ENCODE measurements at regions not wholly inside any gene's neighbourhood (a gene's known extent, or its start where the extent isn't known, plus 50 kb on each side); places are given as distances from the start of the nearest gene placed in this dataset.
"Not testable (repeated sequence)": the region's sequence is repeated elsewhere in the genome, so short reads cannot be mapped to it uniquely, and the experiment has no call there.

DNA sequence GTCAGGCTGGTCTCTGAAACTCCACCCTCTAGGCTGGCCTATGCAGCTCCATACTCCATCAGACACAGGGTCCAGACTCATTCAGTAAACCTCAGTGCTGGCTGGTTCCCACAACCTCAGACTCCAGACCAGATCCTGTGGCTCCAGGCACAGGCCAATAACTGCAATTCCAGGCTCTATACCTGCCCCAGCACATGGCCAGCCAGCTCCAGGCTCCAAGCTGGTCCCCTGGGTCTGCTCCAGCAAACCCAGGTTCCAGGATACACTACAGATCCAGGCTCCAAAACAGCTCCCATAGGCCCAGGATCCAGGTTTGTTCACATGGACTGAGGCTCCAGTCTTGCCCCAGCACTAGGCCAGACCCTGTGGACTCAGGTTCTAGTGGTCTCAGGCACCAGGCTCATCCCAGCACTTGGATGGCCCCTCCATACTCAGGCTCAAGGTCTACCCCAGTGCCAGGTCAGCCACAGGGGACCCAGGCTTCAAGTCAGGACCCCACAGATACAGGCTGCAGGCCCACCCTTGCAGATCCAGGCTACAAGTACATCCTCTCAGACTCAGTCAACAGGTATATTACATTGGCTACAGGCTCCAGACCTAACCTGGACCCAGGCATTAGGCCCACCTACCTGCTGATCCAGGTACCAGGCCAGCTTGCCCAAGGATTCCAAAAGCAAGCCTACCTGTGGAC is 117.6 kb upstream of the TMEM170B start:
- no peak for DNase-seq
- TF ChIP-seq, protein P1, sequence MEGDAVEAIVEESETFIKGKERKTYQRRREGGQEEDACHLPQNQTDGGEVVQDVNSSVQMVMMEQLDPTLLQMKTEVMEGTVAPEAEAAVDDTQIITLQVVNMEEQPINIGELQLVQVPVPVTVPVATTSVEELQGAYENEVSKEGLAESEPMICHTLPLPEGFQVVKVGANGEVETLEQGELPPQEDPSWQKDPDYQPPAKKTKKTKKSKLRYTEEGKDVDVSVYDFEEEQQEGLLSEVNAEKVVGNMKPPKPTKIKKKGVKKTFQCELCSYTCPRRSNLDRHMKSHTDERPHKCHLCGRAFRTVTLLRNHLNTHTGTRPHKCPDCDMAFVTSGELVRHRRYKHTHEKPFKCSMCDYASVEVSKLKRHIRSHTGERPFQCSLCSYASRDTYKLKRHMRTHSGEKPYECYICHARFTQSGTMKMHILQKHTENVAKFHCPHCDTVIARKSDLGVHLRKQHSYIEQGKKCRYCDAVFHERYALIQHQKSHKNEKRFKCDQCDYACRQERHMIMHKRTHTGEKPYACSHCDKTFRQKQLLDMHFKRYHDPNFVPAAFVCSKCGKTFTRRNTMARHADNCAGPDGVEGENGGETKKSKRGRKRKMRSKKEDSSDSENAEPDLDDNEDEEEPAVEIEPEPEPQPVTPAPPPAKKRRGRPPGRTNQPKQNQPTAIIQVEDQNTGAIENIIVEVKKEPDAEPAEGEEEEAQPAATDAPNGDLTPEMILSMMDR (IDR thresholded peaks at IDR 0.05): no peak
- Histone ChIP-seq H3K27ac (no peak overlapping the region), H3K27me3 (no peaks in the 10 kb centered on the region), H3K4me1 (no peaks in the 10 kb centered on the region), H3K9me3 (no peaks in the 10 kb centered on the region), H3K4me3 (no peak overlapping the region), H3K36me3 (no peaks in the 10 kb centered on the region)
- ATAC-seq: peak in 1 of 4 donors; percentile 23
- intact Hi-C loops (cut with DNase I): no loop called here

DNA sequence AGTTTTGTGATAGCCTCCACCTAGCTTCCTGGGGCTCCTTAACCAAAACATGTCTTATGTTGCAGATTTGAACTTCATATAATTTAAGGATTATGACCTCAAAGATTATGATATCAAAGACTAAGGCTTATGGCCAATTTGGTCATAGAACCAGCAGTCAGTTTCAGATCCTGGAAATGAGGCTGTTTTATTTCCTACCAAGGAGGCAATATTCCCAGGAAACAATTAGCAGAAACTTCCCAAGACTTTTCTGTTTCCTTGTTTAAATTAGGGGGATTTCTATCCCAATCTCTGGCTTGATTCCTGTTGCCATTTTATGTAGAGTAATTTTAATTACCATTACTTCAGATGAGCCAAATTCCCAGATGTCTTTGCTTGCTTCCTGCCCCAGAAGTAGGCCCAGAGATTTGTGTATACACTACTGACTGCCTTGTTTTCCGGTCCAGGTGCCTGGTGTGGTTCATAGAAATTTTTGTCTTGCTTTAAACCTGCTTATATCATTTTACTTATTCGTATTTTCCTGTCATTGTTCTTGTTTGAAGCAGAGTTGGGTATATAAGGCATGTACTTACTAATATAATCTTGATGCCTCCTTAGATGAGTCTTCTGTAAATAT is 119.2 kb upstream of the TMEM170B start:
- H3K9me3 ChIP-seq: no peaks in the 10 kb centered on the region
- no peak for ATAC-seq
- WGBS (ENCODE audit: insufficient coverage, low coverage, low lambda C conversion rate, missing lambda C conversion rate): 69% methylated on average over 2 of the region's 2 CpGs

DNA sequence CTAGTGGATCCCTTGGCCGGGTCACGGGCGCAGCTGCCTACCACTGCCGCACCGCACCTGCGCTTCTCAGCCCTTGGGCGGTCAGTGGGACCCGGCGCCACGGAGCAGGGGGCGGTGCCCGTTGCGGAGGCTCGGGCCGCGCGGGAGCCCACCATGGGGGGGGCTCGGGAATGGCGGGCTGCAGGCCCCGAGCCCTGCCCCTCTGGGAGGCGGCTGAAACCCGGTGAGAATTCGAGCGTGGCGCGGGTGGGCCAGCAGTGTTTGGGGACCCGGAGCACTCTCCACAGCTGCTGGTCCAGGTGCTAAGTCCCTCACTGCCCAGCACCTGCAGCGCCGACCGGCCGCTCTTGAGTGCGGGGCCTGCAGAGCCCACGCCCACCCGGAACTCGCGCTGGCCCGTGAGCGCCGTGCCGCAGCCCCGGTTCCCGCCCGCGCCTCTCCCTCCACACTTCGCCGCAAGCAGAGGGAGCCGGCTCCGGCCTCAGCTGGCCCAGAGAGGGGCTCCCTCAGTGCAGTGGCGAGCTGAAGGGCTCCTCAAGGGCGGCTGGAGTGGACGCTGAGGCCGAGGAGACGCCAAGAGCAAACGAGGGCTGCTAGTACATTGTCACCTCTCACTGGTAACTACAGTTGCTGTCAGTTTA is 120.5 kb upstream of the TMEM170B start:
- H3K9me3 ChIP-seq: no peaks in the 10 kb centered on the region
- no peak overlapping the region for H3K4me3 ChIP-seq
- intact Hi-C loops (cut with DNase I): no loop called here
- DNase-seq: no peak
- WGBS (ENCODE audit: insufficient coverage, low coverage, low lambda C conversion rate, missing lambda C conversion rate): 100% methylated on average over 3 of the region's 54 CpGs
- no peak overlapping the region for H3K27ac ChIP-seq
- no peaks in the 10 kb centered on the region for H3K27me3 ChIP-seq
- TF ChIP-seq, protein P1 (IDR thresholded peaks at IDR 0.05): no peak
- TF ChIP-seq POLR2A (IDR thresholded peaks at IDR 0.05): no peak
- ATAC-seq: peak in 2 of 4 donors; percentile 9 to 41
- H3K4me1 ChIP-seq: no peaks in the 10 kb centered on the region
- H3K36me3 ChIP-seq: no peaks in the 10 kb centered on the region

More for the DNA sequence above, 119.2 kb upstream of the TMEM170B start:
- no peaks in the 10 kb centered on the region for H3K27me3 ChIP-seq
- H3K27ac ChIP-seq: no peak overlapping the region
- DNase-seq: no peak
- H3K4me1 ChIP-seq: no peaks in the 10 kb centered on the region
- intact Hi-C loops (cut with DNase I): no loop called here
- no peaks in the 10 kb centered on the region for H3K36me3 ChIP-seq
- no peak overlapping the region for H3K4me3 ChIP-seq
- no peak for TF ChIP-seq POLR2A (IDR thresholded peaks at IDR 0.05)
- TF ChIP-seq, protein P1 (IDR thresholded peaks at IDR 0.05): no peak

DNA sequence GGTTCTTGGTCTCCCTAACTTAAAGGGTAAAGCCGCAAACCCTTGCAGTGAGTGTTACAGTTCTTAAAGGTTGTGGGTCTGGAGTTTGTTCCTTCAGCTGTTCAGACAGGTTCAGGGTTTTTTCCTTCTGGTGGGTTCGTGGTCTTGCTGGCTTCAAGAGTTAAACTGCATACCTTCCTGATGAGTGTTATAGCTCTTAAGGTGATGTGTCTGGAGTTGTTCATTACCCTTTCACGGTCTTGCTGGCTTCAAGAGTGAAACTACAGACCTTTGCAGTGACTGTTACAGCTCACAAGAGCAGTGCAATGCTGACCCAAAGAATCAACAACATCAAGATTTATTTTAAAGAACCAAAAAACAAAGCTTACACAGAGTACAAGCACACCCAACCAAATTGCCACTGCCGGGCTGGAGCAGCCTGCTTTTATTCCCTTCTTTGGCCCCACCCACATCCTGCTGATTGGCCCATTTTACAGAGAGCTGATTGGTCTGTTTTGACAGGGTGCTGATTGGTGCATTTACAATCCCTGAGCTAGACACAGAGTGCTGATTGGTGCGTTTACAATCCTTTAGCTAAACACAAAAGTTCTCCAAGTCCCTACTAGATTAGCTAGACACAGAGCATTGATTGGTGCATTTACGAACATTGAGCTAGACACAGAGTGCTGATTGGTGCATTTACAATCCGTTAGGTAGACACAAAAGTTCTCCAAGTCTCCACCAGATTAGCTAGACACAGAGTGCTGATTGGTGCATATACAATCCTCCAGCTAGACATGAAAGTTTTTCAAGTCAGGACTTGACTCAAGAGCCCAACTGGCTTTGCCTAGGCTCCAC is 121.2 kb upstream of the TMEM170B start:
- DNase-seq; H3K4me1 ChIP-seq; intact Hi-C loops (cut with DNase I); H3K4me3 ChIP-seq; ATAC-seq; H3K9me3 ChIP-seq; H3K27me3 ChIP-seq; H3K36me3 ChIP-seq; H3K27ac ChIP-seq: not testable (repeated sequence)
- WGBS (ENCODE audit: insufficient coverage, low coverage, low lambda C conversion rate, missing lambda C conversion rate): 82% methylated on average over 7 of the region's 7 CpGs
